A549 (cell line): ENCODE measurements at regions not wholly inside any gene's neighbourhood (a gene's known extent, or its start where the extent isn't known, plus 50 kb on each side); places are given as distances from the start of the nearest gene placed in this dataset.

Source experiments
- BHLHE40 ChIP-seq: IDR thresholded peaks from 2 replicates; pipeline ENCODE4 v1.6.1; 2012; ENCODE audit warnings: low read depth, low read length, inconsistent platforms
- CEBPB ChIP-seq, 2 experiments: fragments of >200 bp in 1 of 2; sonication (Bioruptor Twin) in 1 of 2; formaldehyde crosslinking in 1 of 2; IDR thresholded peaks; 2 replicates each; pipeline ENCODE4 v1.6.1; 2012 to 2016
- EHMT2 ChIP-seq: fragments of 200-600 bp; sonication (generic); IDR thresholded peaks from 2 replicates; pipeline ENCODE4 v1.6.1; 2016; ENCODE audit warnings: antibody characterized with exemption, low read depth, mild to moderate bottlenecking, moderate library complexity
- TF ChIP-seq, protein P1 (sequence below): fragments of >200 bp; sonication (Bioruptor Twin); formaldehyde crosslinking; IDR thresholded peaks from 3 replicates; pipeline ENCODE4 v1.5.1; 2016
- TF ChIP-seq, protein P2 (sequence below): fragments of 200-600 bp; sonication (generic); IDR thresholded peaks from 2 replicates; pipeline ENCODE4 v1.6.1; 2016; ENCODE audit warnings: antibody characterized with exemption, mild to moderate bottlenecking, moderate library complexity

DNA sequence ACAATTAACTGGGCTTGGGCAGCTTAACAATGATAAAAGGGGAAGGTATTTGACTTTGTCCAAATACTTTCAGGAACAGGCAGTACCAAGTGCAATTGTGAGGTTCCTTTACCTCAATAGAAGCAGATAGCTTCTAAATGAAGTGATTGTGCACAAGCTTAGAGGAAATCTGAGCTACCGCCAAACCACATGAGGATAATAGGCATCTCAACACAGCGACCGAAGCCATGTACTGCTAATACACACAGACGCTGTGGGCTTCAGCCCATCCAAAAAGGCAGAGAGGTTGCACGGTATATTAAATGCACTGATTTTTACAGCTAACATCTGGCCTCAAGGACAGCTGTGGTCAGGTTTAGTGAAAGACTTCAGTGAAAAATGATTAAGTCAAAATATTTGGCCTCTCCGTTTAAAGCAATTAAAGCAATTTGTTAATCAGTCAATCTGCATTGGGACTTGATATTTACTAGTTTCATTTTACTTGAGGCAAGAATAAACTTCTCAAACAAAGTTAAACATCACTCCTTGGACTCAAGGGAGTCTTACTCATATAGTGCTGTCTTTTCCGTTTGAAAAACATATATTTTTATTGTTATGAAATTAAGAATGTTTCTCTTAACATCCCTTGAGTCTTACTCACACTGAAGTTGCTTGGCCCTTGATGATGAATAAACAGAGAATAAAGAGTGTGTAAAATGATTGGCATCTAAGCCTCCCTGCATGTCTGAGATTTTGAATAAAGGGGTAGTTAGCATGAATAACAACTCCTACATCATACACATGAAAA is 306.3 kb downstream of the C7orf25 start:
- TF ChIP-seq, protein P1, sequence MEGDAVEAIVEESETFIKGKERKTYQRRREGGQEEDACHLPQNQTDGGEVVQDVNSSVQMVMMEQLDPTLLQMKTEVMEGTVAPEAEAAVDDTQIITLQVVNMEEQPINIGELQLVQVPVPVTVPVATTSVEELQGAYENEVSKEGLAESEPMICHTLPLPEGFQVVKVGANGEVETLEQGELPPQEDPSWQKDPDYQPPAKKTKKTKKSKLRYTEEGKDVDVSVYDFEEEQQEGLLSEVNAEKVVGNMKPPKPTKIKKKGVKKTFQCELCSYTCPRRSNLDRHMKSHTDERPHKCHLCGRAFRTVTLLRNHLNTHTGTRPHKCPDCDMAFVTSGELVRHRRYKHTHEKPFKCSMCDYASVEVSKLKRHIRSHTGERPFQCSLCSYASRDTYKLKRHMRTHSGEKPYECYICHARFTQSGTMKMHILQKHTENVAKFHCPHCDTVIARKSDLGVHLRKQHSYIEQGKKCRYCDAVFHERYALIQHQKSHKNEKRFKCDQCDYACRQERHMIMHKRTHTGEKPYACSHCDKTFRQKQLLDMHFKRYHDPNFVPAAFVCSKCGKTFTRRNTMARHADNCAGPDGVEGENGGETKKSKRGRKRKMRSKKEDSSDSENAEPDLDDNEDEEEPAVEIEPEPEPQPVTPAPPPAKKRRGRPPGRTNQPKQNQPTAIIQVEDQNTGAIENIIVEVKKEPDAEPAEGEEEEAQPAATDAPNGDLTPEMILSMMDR = no peak
- no peak for TF ChIP-seq EHMT2
- TF ChIP-seq CEBPB (IDR thresholded peaks at IDR 0.05) = no peak
- no peak for TF ChIP-seq BHLHE40
- TF ChIP-seq, protein P2, sequence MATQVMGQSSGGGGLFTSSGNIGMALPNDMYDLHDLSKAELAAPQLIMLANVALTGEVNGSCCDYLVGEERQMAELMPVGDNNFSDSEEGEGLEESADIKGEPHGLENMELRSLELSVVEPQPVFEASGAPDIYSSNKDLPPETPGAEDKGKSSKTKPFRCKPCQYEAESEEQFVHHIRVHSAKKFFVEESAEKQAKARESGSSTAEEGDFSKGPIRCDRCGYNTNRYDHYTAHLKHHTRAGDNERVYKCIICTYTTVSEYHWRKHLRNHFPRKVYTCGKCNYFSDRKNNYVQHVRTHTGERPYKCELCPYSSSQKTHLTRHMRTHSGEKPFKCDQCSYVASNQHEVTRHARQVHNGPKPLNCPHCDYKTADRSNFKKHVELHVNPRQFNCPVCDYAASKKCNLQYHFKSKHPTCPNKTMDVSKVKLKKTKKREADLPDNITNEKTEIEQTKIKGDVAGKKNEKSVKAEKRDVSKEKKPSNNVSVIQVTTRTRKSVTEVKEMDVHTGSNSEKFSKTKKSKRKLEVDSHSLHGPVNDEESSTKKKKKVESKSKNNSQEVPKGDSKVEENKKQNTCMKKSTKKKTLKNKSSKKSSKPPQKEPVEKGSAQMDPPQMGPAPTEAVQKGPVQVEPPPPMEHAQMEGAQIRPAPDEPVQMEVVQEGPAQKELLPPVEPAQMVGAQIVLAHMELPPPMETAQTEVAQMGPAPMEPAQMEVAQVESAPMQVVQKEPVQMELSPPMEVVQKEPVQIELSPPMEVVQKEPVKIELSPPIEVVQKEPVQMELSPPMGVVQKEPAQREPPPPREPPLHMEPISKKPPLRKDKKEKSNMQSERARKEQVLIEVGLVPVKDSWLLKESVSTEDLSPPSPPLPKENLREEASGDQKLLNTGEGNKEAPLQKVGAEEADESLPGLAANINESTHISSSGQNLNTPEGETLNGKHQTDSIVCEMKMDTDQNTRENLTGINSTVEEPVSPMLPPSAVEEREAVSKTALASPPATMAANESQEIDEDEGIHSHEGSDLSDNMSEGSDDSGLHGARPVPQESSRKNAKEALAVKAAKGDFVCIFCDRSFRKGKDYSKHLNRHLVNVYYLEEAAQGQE = no peak
